GM19043 (cell line): ENCODE measurements at regions not wholly inside any gene's neighbourhood (a gene's known extent, or its start where the extent isn't known, plus 50 kb on each side); places are given as distances from the start of the nearest gene placed in this dataset.

Experiments used
- ATAC-seq: cut with Tn5 transposase; IDR thresholded peaks from one replicate; pipeline ENCODE4 v1.9.1; 2021; ENCODE audit warnings: low read depth; ENCODE audit not compliant: unreplicated experiment

DNA sequence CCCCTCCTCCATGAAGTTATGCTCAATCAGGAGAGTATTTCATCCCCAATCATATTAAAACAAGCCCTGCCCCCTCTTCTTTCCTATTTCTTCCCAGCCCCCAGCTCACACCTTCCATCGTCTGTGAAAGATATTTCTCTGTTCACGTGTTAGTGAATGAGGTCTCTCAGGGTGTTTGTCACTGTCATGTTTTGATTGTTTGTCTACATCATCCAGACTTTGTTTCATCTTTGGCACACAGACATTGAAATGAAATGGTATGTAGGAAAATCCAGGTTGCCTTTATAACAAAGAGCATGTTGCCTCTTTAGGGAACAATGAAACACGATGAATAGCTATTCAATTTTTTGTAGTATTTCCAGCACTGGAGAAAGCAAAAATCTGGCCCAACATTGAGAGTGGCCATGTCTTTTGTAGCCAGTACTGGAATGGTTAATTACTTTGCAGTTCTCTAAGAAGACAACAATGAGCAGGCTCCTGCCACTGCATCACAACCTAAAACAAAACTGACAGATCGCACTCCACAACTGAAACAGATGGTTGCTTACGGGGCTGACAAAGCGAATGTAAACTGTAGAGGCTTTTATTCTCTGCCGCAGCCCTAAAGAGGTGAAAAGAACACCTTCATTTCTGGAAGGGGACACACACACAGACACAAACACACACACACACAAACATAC, 543.6 kb upstream of the CITED2 start:
- no peak for ATAC-seq

DNA sequence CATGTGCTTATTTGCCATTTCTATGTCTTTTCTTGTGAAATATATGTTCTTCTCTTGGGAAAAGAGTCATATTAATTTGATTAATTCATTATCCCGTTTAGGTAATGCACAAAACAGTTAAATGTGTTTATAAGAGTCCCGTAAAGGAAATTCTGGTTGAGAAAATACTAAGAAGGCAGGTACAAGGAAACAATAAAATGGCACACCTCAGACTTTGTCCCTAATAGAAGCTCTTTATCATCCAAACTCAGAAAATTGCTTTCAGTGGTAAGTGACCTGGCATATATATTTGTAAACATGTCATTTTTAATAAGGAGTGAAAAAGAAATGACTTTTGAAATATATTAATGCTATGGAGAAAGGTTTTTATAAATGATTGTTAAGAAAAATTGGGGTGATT, 540.5 kb upstream of the CITED2 start:
- ATAC-seq = no peak

DNA sequence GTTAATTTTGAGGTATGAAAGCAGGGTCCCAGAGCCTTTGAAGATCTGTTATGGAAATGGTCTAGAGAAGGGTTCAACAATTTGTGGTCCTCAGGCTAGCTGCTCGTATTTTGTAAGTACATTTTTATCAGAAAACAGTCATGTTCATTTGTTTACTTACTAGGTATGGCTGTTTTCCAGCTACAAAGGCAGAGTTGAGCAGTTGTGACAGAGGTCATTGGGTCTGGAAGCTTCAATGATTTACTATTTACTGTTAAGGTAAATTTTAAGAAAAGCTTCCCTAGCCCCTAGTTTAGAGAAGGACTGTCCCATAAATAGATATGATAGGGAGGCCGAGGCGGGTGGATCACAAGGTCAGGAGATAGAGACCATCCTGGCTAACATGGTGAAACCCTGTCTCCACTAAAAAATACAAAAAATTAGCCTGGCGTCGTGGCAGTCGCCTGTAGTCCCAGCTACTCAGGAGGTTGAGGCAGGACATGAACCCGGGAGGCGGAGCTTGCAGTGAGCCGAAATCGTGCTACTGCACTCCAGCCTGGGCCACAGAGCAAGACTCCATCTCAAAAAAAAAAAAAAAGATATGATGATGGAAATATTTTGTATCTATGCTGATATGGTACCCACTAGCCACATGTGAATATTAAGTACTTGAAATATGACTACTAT, 538.4 kb upstream of the CITED2 start:
- ATAC-seq = no peak

DNA sequence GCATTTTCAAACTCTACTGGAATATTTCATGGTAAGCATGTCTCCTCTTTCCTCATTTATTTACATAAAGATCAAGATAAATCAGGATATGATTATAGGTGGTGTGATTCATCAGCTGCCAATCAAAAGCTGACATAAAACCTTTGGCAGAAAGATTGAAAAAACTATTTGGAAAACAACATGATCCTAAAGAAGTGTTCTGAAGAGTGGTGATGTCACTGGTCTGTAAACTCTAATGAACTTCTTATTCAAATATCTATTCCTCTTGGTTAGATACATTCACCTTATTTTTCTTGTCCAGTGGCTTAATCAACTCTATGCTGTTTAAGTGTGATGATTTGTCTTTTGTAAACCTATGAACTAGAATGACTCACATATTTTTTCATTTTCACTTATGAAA, 535.5 kb upstream of the CITED2 start:
- ATAC-seq = no peak

DNA sequence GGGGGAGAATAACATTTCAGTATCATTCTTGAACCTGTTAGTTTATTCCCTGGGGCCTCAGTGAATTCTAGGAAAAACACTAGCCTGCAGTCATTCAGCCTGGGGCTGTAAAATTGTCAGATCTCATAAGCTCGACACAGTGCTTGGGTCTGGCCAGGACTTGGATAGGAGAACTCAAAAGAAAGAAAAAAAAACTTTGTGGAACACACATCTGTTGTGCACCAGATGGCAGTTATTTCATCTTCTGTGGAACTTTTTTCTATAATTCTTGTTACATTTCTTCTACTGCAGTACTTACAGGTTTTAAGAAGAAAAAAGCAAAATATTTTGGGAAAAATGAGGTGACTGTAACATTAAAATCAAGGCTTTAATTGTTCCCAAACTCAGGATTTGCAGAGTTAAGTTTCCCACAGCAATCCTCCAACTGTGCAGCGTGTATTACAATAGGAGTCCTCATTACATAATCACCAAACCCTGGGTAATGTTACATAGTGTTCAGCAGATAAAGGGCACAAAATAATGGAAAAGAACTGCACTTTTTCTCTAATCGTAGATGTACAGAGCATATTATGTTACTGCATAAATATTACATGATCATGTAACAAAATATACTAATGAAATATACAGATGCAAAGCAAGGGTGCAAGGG, 531.1 kb upstream of the CITED2 start:
- no peak for ATAC-seq

DNA sequence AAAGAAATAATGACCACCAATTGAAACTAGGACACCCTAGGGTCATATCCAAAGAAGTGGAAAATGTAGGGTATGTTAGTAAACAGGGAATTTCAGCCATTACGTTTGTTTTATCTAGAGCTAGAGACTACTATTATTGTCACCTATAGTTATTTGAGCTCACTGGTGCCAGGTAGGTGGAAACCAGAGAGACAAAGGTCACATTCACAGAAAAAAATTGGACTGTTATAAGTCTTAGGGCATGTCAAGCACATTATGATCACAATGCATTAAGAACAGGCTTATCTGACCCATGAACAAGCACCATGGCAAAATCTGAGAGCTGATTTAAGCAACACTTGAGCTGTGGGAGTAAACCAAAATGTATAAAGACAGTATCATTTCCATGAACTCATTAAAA, 530.1 kb upstream of the CITED2 start:
- no peak for ATAC-seq

DNA sequence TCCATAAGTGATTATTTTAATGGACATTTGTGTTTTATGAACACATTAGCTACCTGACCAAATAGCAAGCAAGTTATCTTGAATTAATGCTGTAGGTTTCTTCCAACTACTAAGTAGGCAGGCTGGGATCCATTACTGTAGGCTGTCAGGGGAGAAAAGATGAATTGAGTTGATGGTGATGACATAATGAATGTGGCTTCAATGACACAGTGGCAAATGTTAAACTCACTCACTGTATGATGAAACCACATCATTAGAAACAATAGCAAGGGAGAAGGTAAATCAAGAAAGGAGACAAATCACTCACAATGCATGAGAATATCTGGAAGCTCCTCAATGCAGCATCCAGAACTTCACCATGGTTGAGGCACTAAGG, 529.7 kb upstream of the CITED2 start:
- peak; percentile 18 for ATAC-seq

DNA sequence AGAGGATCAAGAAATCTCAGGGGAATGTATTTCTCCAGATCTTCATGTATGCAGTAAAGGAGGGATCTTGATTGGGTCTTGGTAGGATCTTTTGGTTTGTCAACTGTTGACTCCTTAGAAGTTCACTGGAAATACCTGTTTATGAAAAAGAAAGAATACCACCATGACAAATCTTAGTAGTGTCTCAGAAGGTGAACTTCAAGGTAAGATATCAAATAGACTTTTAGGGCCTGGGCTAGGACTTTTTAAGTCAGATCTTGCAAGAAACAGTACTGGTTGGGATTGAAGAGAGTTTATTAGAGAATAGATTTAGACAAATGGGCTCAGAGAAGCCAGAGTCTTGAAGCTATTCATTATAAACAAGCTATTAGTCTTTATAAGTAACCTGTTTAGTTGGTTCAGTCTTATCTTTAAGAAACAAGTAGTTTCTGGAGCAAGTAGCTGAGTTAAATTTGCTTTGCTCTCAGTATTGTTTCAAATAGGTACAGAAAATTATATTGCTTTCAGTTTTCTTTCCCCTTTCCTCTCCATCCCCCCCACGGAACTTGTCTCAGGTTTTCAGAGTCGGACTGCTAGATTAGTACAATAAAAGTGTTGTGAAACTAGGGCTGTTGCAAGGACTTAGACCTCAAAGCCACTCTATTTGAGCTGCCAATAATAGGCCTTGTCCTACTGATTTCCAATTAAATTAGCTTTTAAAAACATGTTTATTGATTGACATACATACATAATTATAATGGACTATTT, 529.1 kb upstream of the CITED2 start:
- peak; percentile 97 for ATAC-seq

DNA sequence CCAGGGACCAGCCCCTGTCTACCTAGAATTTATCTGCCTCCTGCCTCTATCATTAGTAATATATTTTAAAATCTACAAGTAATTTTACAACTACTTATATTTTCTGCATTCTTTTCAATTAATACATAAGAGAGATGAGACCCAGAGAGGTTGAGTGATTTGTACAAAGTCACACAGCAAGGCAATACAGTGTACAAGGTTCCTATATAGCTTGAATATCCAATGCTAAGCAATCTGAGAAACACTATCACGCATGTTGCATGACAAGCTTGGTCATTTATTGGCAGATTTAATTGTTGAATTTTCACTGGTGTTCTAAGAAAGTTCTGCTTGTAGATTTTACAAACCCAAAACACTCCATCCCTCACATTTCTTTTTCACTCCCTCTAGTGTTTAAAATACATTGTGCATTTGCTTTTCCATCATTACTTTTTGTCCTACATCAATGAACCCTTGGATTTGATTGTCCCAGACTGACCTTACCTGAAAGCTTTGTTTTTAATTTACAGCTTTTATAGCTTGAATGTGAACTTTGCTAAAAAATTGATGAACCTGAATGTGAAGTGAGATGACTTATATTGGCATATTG, 520.9 kb upstream of the CITED2 start:
- ATAC-seq = no peak

DNA sequence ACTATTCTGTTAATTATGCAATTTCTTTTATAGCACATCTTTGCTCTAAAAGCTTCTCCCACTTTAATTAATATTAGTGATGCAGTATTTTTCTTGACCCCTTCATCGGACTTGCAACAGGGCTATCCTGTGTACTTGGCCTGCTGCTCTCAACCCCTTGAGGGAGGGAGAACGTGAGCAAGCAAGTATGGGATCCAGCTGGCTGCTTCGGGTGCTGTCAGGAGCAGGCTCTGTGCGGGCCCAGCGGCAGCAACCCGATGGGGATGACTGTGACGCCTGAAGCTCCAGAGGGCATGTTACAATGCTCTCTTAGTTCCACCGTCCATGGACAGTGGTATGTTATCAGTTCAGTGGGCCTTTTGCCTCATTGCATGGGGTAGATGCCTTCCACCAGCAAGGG, 519.8 kb upstream of the CITED2 start:
- ATAC-seq = no peak

DNA sequence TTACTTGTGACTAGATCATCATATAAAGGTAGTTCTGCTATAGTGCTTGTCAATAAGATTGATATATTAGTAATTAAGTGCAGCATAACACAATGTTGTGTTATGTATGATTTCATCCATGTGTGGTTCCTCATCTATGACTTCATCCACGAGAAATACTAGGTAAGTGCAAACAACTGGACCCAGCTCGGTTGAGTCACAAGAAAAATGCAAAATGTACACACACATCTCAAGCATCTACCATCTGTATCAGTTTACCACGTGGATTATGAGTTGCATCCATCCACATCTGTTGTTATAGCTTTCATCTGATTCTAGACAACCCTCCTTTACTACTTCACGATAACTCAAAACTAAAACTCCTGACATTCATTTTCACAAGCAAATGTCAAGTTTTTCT, 517.0 kb upstream of the CITED2 start:
- ATAC-seq = no peak

DNA sequence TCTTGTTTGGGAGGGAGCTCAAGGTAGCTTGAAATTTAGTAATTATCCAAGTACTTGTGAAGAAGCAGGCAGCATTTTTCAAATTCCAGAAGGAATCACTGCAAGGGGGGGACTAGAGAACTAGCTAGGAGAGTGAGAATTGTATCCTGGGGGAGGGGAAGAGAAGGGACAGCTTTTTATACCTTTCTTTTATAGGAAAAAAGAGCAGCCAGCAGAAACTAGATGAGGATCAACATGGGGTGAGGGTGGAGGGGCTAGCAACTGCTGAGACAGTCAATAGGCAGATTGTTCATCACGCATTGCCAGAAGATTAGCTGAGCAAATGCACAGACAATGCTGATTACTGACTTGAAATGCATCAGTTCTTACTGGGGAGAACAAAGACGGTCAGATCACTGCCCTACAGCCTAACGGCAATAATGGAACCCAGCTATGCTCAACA, 514.3 kb upstream of the CITED2 start:
- ATAC-seq = no peak

DNA sequence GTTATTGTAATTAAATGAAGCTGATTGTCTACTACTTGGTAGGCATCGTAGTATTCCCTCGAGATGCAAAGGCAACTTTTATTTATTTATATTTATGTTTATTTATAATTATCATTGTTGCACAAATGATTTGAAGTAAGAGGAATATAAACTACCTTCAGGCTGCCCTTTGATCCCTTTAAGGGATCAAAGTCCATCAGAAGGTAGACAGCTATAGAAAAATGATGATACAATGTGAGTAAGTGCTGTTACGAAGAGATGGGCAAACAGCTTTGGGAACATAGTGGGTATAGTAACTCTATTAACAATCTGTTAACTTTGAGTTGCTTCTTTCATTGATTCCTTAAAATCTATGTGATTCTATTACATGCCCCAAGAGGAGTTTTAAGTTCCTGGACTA, 512.8 kb upstream of the CITED2 start:
- ATAC-seq = no peak

DNA sequence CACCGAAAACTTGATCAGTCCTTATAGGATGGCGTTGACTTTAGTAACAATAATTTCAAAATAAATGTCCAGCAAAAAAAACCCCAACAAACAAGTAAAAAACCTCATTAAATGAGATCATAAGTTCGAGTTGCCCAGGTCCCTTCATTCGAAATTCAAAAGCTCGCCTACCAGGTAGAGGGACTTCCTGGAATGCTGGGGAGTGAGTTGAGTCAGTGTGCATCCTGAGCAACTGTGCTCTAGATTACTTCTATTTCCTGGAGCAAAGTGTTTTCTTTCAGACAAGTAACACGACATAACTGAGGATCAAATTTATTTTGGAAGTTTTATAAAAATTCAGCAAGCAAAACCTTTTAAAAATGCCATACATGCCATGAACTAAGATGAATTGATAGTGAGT, 511.9 kb upstream of the CITED2 start:
- ATAC-seq = no peak

DNA sequence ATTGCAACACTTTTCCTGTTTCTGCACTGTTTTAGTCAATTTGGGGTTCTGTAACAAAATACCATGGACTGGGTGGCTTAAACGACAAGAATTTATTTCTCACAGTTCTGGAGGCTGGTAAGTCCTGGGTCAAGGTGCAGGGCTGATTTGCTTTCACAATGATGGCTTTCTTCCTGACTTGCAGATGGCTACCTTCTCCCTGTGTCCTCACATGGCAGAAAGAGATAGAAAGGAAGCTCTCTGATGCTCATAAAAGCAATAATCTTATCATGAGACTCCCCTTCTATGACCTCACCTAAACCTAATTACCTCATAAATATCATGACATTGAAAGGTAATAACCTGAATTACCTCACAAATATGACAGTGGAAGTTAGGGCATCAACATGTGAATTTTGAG, 511.5 kb upstream of the CITED2 start:
- no peak for ATAC-seq

DNA sequence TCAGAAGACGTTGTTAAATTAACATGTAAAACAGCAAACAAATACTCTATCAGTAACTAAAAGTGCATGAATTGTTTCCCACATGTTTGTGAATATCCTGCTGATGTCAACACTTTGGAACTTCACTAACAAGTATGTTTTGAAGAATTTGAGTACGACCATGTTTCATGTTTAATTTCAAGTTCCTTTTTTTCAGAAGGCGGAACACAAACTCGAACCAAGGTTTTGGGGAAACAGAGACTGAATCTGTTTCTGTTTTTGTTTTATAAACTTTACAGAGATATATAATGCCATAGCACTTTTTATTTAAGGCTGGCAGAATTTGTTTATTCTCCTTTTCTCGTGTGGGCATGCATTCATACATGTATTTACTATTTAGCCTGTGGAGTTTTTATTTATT, 509.3 kb upstream of the CITED2 start:
- no peak for ATAC-seq

DNA sequence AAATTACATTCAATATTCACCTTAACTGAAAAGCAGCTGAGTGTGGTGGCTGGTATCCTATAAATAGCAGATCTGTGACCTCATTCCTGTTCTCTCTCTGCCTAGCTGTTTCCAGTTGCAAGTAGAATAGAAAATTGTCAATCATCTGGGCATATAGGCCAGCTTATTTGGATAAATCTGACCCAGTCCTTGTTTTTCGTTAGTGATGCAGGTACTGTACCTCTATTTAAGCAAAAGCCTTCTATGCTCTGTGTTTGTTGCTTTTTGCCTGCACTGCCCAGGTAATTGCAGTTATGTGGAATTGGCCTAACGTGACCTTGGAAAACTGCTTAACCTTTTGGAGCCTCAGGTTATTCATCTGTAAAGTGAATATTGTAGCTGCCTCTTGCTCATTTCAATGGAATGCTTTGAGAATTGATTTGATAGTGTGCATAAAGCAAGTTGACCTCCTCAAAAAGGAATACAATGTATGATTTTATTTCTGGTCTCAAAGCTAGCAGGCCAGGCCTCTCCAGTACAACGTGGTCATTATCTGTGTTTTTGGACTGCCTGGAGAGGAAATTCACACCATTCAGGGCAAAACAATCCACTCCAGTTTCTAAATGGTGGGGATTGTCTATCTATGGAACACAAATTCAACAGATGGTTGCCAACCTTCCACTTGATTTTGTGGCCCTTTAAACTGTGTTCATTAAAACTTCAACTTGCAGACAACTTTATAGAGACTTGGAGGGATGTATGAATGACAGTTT, 508.7 kb upstream of the CITED2 start:
- no peak for ATAC-seq

DNA sequence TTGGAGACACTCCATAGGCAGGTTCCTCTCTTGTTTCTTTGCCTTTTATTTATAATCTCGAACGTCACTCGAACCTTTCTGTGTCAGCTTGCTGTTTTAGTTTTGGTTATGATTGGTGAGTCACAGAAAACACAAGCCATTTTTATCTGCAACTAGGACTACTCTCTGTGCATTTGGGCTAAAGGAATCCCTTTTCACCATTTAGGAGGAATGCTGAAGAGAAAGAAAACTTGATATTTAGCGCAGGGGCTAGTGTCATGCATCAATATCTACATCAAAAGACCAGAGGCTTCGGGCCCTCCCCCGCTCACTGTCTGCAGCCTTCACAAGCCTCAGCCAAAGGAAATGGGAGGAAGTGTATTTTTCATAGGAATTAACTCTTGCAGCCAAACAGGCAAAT, 507.8 kb upstream of the CITED2 start:
- ATAC-seq = no peak

DNA sequence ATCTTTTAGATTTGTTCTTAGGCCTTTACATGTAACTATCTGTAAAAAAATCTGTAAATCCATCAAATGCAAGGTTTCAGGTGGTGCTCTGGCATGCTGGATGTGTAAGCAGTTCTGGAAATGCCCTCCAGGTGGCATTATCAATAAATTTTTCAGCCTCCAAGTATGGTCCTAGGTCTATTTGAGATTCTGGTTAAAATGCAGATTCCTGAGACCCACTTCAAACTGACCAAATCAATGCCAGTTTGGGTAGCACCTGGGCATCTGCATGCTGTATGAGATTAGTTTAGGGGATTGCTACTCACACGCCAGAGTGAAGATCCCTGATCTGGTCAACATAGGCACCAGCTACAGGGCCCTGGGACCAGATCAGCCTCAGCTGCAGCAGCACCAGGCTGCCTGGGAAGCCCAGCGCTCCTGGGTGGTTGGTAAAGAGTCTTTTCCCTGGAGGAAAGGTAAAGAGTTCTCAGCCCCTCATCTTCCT, 507.3 kb upstream of the CITED2 start:
- peak; percentile 76 for ATAC-seq

DNA sequence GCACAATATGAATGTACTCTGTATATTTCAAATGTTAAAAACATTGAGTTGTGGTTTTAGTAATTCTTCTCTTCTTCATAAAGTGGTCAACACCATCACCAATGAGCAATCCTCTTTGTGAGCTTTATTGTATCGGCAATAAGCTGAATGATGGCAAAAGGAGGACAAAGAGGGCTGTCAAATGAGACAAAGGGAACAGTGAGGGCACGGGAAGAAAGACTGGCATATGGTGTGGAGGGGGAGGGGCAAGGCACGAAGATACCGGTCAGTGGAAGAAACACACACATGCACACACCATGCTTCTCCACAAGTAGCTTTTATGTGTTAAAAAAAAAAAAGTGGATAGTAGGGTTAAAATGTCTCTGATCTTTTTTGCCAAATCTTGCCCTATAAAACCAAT, 506.8 kb upstream of the CITED2 start:
- ATAC-seq = no peak
